Sigmoid colon (tissue), 6 donors: ENCODE measurements at regions not wholly inside any gene's neighbourhood (a gene's known extent, or its start where the extent isn't known, plus 50 kb on each side); places are given as distances from the start of the nearest gene placed in this dataset.

Experiments used
- DNase-seq: peaks from one replicate; pipeline ENCODE4 v3.0.0-alpha.2; 2019
- H3K27ac ChIP-seq, 4 donors: fragments of 200-600 bp; sonication (generic); one replicate each; pipeline ENCODE4 v1.5.1; 2016 to 2019; ENCODE audit warnings: mild to moderate bottlenecking in 1 of 4
- H3K27me3 ChIP-seq, 3 donors: fragments of 200-600 bp; sonication (generic); one replicate each; pipeline ENCODE4 v1.5.1; 2019; ENCODE audit warnings: mild to moderate bottlenecking in 1 of 3
- H3K36me3 ChIP-seq, 4 donors: fragments of 200-600 bp; sonication (generic); one replicate each; pipeline ENCODE4 v1.5.1; 2016 to 2019
- H3K4me1 ChIP-seq, 4 donors: fragments of 200-600 bp; sonication (generic); one replicate each; pipeline ENCODE4 v1.5.1; 2017 to 2019
- H3K4me3 ChIP-seq, 4 donors: fragments of 200-600 bp; sonication (generic); one replicate each; pipeline ENCODE4 v1.5.1; 2017 to 2019; ENCODE audit warnings: mild to moderate bottlenecking in 2 of 4, moderate library complexity in 1 of 4
- H3K9me3 ChIP-seq, 4 donors: fragments of 200-600 bp in 3 of 4; sonication (generic) in 3 of 4; one replicate each; pipeline versions ENCODE4 v1.5.1 to v1.6.1; 2013 to 2019
- CTCF ChIP-seq, 4 experiments: fragments of 450-650 bp in 3 of 4; fragments of 200-600 bp in 1 of 4; IDR thresholded peaks; one replicate each; pipeline ENCODE4 v1.5.1; 2016 to 2019; ENCODE audit warnings: antibody characterized with exemption in 4 of 4, mild to moderate bottlenecking in 3 of 4, moderate library complexity in 2 of 4
- EP300 ChIP-seq, 4 donors: sonication (generic); formaldehyde crosslinking; IDR thresholded peaks; one replicate each; pipeline ENCODE4 v1.6.1; 2017; ENCODE audit warnings: antibody characterized with exemption in 4 of 4
- POLR2A ChIP-seq, 2 donors: fragments of 450-650 bp; IDR thresholded peaks; one replicate each; pipeline ENCODE4 v1.6.1; 2016; ENCODE audit warnings: antibody characterized with exemption in 2 of 2, mild to moderate bottlenecking in 2 of 2, moderate library complexity in 2 of 2
- POLR2AphosphoS5 ChIP-seq, 4 donors: sonication (generic); formaldehyde crosslinking; IDR thresholded peaks; one replicate each; pipeline ENCODE4 v1.6.1; 2017; ENCODE audit warnings: antibody characterized with exemption in 4 of 4
- WGBS, 2 donors: extraction: QIAGEN DNeasy Blood & Tissue Kit; methylation state at CpG; one replicate each; pipeline ENCODE4 v1.1.7; 2013; 5-methylcytosine and 5-hydroxymethylcytosine counted together
- intact Hi-C: fragments of 100-400 bp; cut with DNase I; formaldehyde crosslinking; loops from one replicate; pipeline ENCODE4 v1.15.1; 2023
- donor health status: healthy with polysubstance abuse.
- donor health status: healthy.

DNA sequence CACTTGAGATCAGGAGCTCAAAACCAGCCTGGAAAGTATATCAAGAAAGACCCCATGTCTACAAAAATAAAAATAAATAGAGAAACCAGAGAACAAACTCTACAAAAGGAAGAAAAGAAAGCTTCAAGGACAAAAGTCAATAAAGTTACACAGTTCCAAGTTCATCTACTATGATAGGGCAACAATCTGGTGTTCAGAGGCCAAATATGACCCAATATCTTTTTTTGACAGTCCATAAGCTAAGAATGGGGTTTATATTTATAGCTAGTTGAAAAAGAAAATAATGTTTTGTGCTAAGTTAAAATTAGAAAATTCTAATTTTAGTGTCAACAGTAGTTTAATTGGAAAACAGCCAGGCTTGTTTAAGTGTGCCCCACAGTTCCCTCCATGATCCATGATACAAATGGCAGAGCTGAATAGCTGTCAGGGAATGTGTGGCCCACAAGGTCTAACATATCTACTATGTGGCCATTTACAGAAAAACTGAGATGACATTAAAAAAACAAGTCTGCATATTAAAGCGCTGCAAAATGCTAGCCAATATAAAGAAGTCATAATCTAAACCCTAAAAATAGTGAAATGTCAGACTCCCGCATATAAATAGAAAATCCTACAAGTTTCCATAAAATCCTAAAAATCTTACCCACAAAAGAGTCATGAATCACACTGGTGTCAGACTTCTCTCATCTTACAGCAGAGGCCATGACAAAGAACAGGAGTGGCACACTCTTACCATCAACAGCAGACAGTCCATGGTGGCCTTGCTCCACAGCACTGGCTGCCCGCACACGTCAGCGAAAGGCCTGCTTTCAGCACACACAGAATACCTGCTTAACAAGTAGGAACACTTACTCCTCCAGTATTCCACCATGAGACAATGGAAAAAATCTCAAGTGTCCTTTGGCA, 281.9 kb upstream of the HSFY2 start:
- 96 to 97% methylated on average over 5 of the region's 5 CpGs for WGBS, 2 donors
- Histone ChIP-seq H3K36me3 (no peaks in the 10 kb centered on the region), H3K4me1 (peaks cover 0 to 7% (median 0%) of the 10 kb centered on the region in 4 donors), H3K27ac (no peak overlapping the region), H3K27me3 (no peaks in the 10 kb centered on the region), H3K4me3 (no peak overlapping the region), H3K9me3 (no peaks in the 10 kb centered on the region)
- no peak for TF ChIP-seq EP300 (IDR thresholded peaks at IDR 0.05)
- DNase-seq = no peak
- intact Hi-C loops = no loop called here

GRCh38 chrY:19053806-19054205, 280.3 kb upstream of the HSFY2 start:
- no peaks in the 10 kb centered on the region for H3K9me3 ChIP-seq
- TF ChIP-seq POLR2AphosphoS5 (IDR thresholded peaks at IDR 0.05) = no peak
- no peak for TF ChIP-seq POLR2A (IDR thresholded peaks at IDR 0.05)
- no peak for TF ChIP-seq CTCF (IDR thresholded peaks at IDR 0.05)
- no peak for TF ChIP-seq EP300 (IDR thresholded peaks at IDR 0.05)
- 82 to 91% methylated on average over 5 of the region's 5 CpGs for WGBS, 2 donors

GRCh38 chrY:19051021-19051420, 277.5 kb upstream of the HSFY2 start:
- intact Hi-C loops = no loop called here
- Histone ChIP-seq H3K4me1 (peaks cover 0 to 7% (median 0%) of the 10 kb centered on the region in 4 donors), H3K27ac (no peak overlapping the region), H3K4me3 (no peak overlapping the region), H3K27me3 (no peaks in the 10 kb centered on the region), H3K9me3 (no peaks in the 10 kb centered on the region), H3K36me3 (no peaks in the 10 kb centered on the region)
- WGBS, 2 donors = 96 to 97% methylated on average over 4 of the region's 4 CpGs
- TF ChIP-seq EP300 (IDR thresholded peaks at IDR 0.05) (no peak), CTCF (IDR thresholded peaks at IDR 0.05) (no peak), POLR2AphosphoS5 (IDR thresholded peaks at IDR 0.05) (no peak), POLR2A (IDR thresholded peaks at IDR 0.05) (no peak)
- no peak for DNase-seq

More at GRCh38 chrY:19053806-19054205, 280.3 kb upstream of the HSFY2 start:
- H3K4me1 ChIP-seq = peaks cover 0 to 7% (median 0%) of the 10 kb centered on the region in 4 donors
- DNase-seq = no peak
- no peaks in the 10 kb centered on the region for H3K36me3 ChIP-seq
- no peak overlapping the region for H3K27ac ChIP-seq
- no peak overlapping the region for H3K4me3 ChIP-seq
- intact Hi-C loops = no loop called here
- no peaks in the 10 kb centered on the region for H3K27me3 ChIP-seq

- WGBS, 2 donors = 94 to 97% methylated on average over 26 of the region's 26 CpGs
- no peaks in the 10 kb centered on the region for H3K27me3 ChIP-seq
- no peaks in the 10 kb centered on the region for H3K36me3 ChIP-seq
- DNase-seq = no peak
- no peaks in the 10 kb centered on the region for H3K4me1 ChIP-seq
- H3K27ac ChIP-seq = no peak overlapping the region
- no peak overlapping the region for H3K4me3 ChIP-seq
- intact Hi-C loops = no loop called here
- TF ChIP-seq POLR2A (IDR thresholded peaks at IDR 0.05) = no peak
- no peak for TF ChIP-seq CTCF (IDR thresholded peaks at IDR 0.05)
- no peaks in the 10 kb centered on the region for H3K9me3 ChIP-seq
Measured at GRCh38 chrY:19042984-19043442, 269.5 kb upstream of the HSFY2 start.

DNA sequence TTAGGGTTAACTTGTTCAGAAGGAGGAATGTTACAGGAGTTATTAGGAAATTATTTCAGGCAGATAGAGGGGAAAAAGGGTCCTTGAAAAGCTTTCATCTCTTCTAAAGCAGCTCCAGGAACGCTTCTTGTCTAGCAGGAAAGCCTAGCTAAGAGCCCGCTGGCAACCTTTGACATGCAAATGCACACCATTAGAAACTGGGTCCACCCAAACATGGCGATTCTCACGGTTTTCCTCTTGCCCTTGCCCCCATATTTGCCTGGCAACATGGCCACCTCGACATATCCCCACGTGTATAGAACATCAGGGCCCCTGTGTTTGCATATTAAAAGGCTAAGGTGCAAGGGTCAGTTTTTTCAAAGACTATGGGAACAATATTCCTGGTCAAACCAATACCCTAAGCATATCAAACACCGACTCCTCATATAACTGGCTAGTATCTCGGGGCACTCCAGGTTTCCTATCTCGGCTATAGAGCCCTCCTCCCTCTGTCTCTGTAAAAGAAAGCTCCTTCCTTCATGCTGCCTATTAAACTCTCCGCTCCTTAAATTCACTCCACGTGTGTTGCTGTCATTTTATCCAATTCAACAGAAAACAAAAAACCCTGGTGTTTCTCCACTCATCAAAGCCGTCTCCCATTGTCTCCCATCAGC, 268.9 kb upstream of the HSFY2 start:
- intact Hi-C loops = no loop called here
- Histone ChIP-seq H3K9me3 (no peaks in the 10 kb centered on the region), H3K4me1 (no peaks in the 10 kb centered on the region), H3K4me3 (no peak overlapping the region), H3K27ac (no peak overlapping the region), H3K27me3 (no peaks in the 10 kb centered on the region), H3K36me3 (no peaks in the 10 kb centered on the region)
- TF ChIP-seq CTCF (IDR thresholded peaks at IDR 0.05) = no peak
- TF ChIP-seq EP300 (IDR thresholded peaks at IDR 0.05) = no peak
- no peak for TF ChIP-seq POLR2A (IDR thresholded peaks at IDR 0.05)
- no peak for TF ChIP-seq POLR2AphosphoS5 (IDR thresholded peaks at IDR 0.05)
- DNase-seq = no peak
- 85 to 86% methylated on average over 12 of the region's 12 CpGs for WGBS, 2 donors
